ENCODE measurements at regions not wholly inside any gene's neighbourhood (a gene's known extent, or its start where the extent isn't known, plus 50 kb on each side); places are given as distances from the start of the nearest gene placed in this dataset.

DNA sequence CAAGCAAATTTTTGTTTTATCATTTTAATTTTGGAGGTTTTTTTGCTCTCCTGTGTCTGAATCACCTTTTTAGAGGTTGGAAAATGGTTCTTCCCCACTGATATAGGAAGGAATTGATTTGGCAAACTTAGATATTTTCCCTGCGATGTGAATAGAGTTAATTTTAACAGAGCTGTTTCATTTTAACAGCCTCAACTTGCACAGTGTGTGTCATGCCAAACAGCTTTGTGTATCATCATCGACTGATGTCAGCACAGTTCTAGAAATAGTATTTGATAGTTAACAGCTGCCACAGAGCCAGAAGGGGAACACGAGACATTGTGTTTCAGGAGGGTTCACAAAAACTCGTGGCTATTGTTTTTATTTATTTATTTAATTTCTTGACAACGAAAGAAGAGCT is 243.1 kb upstream of the FOXN3 start:
- DNase-seq (ENCODE audit: low spot score) = no peak
- WGBS = 37% methylated on average over 5 of the region's 5 CpGs
- Histone ChIP-seq H3K27ac (no peak overlapping the region), H3K27me3 (replicated peaks; ENCODE audit: insufficient read depth) (no peaks in the 10 kb centered on the region), H3K4me1 (replicated peaks) (no peaks in the 10 kb centered on the region), H3K4me3 (no peak overlapping the region), H3K9me3 (no peaks in the 10 kb centered on the region), H3K36me3 (no peaks in the 10 kb centered on the region)
- intact Hi-C loops (cut with DNase I) = no loop called here
- TF ChIP-seq CTCF (IDR thresholded peaks at IDR 0.05) = no peak
- TF ChIP-seq POLR2AphosphoS5 (IDR thresholded peaks at IDR 0.05) = no peak
- TF ChIP-seq POLR2A (IDR thresholded peaks at IDR 0.05) = no peak

- no peaks in the 10 kb centered on the region for H3K27me3 ChIP-seq (replicated peaks; ENCODE audit: insufficient read depth)
- H3K9me3 ChIP-seq = no peaks in the 10 kb centered on the region
- intact Hi-C loops (cut with DNase I) = no loop called here
- no peak overlapping the region for H3K27ac ChIP-seq
- WGBS = 74% methylated on average over 7 of the region's 7 CpGs
- TF ChIP-seq CTCF (IDR thresholded peaks at IDR 0.05) (no peak), POLR2A (IDR thresholded peaks at IDR 0.05) (no peak), POLR2AphosphoS5 (IDR thresholded peaks at IDR 0.05) (no peak)
- H3K36me3 ChIP-seq = no peaks in the 10 kb centered on the region
- no peaks in the 10 kb centered on the region for H3K4me1 ChIP-seq (replicated peaks)
- DNase-seq (ENCODE audit: low spot score) = no peak
- no peak overlapping the region for H3K4me3 ChIP-seq
Measured at GRCh38 chr14:89658977-89659670, 242.1 kb upstream of the FOXN3 start.

- intact Hi-C loops (cut with DNase I) = no loop called here
- H3K9me3 ChIP-seq = no peaks in the 10 kb centered on the region
Measured at GRCh38 chr14:89657014-89657413, 240.0 kb upstream of the FOXN3 start.

DNA sequence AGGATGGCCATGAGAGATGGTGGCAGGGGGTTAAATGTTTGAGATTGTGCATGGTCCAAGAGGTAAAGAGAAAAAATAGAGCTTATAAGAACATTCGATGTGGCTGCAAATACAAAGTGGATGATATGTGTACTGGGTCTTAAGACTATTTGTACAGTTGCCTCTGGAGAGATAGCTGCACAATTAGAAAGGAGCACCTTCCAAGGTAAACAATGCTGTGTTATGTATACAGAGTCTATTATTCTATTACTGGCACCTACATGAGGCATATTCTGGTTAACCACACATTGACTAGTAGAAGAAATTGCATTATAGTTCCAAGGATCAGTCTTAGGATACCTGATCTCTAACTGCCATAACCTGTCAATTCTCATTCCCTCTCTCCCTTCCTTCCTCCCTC is 238.0 kb upstream of the FOXN3 start:
- WGBS = 18% methylated on average over 1 of the region's 1 CpG
- H3K9me3 ChIP-seq = no peaks in the 10 kb centered on the region
- no peaks in the 10 kb centered on the region for H3K4me1 ChIP-seq (replicated peaks)
- intact Hi-C loops (cut with DNase I) = no loop called here
- H3K36me3 ChIP-seq = no peaks in the 10 kb centered on the region
- no peak for DNase-seq (ENCODE audit: low spot score)
- H3K4me3 ChIP-seq = no peak overlapping the region
- no peak overlapping the region for H3K27ac ChIP-seq
- TF ChIP-seq CTCF (IDR thresholded peaks at IDR 0.05) = no peak
- TF ChIP-seq POLR2A (IDR thresholded peaks at IDR 0.05) = no peak
- TF ChIP-seq POLR2AphosphoS5 (IDR thresholded peaks at IDR 0.05) = no peak
- H3K27me3 ChIP-seq (replicated peaks; ENCODE audit: insufficient read depth) = no peaks in the 10 kb centered on the region

More at GRCh38 chr14:89657014-89657413, 240.0 kb upstream of the FOXN3 start:
- Histone ChIP-seq H3K36me3 (no peaks in the 10 kb centered on the region), H3K4me3 (no peak overlapping the region), H3K4me1 (replicated peaks) (no peaks in the 10 kb centered on the region), H3K27ac (no peak overlapping the region), H3K27me3 (replicated peaks; ENCODE audit: insufficient read depth) (no peaks in the 10 kb centered on the region)
- WGBS = 96% methylated on average over 1 of the region's 1 CpG
- no peak for DNase-seq (ENCODE audit: low spot score)
- TF ChIP-seq POLR2A (IDR thresholded peaks at IDR 0.05) = no peak
- no peak for TF ChIP-seq CTCF (IDR thresholded peaks at IDR 0.05)
- no peak for TF ChIP-seq POLR2AphosphoS5 (IDR thresholded peaks at IDR 0.05)

- H3K9me3 ChIP-seq = no peaks in the 10 kb centered on the region
- 81% methylated on average over 4 of the region's 4 CpGs for WGBS
- no peaks in the 10 kb centered on the region for H3K27me3 ChIP-seq (replicated peaks; ENCODE audit: insufficient read depth)
- H3K4me3 ChIP-seq = no peak overlapping the region
- no peak overlapping the region for H3K27ac ChIP-seq
- DNase-seq (ENCODE audit: low spot score) = no peak
- TF ChIP-seq POLR2AphosphoS5 (IDR thresholded peaks at IDR 0.05) (no peak), CTCF (IDR thresholded peaks at IDR 0.05) (no peak)
- H3K4me1 ChIP-seq (replicated peaks) = no peaks in the 10 kb centered on the region
- intact Hi-C loops (cut with DNase I) = no loop called here
- H3K36me3 ChIP-seq = no peaks in the 10 kb centered on the region
Measured at GRCh38 chr14:89652352-89652751, 235.3 kb upstream of the FOXN3 start.
